K562 (cell line): ENCODE measurements at regions not wholly inside any gene's neighbourhood (a gene's known extent, or its start where the extent isn't known, plus 50 kb on each side); places are given as distances from the start of the nearest gene placed in this dataset.

ENCODE experiments used
- ATAC-seq: fragments of 200-7000 bp; cut with Tn5 transposase; 3 replicates; pipeline ENCODE4 v1.9.1; 2020; ENCODE audit warnings: moderate library complexity
- BruUV-seq: library from RNA; stranded (reverse); fragments of 400-500 nt; replicated peaks from 2 replicates; lab custom pipeline; 2021; lab: Mats Ljungman, UMichigan
- CTCF ChIA-PET: fragments of 300-600 bp; formaldehyde crosslinking; extraction: SDS; loops from one replicate; lab custom pipeline; 2021; ENCODE audit warnings: low intra/inter-chr PET ratio; lab: Yijun Ruan, JAX
- POLR2A ChIA-PET: fragments of 300-600, 350-650 bp; sonication (Branson Sonifier 250); formaldehyde crosslinking; extraction: SDS; loops from one replicate; lab custom pipeline; 2021; ENCODE audit warnings: antibody characterized with exemption, inconsistent platforms; lab: Yijun Ruan, JAX
- DNase-seq, 4 experiments: peaks; one replicate each; pipeline versions ENCODE4 v3.0.0 to v3.0.0-alpha.2; 2011 to 2018; ENCODE audit warnings: low spot score in 3 of 4, mixed read lengths in 3 of 4; ENCODE audit errors: extremely low read depth in 1 of 4
- FAIRE-seq: peaks from 2 replicates; lab custom pipeline; 2011; peaks lifted over from hg19 to GRCh38; lab: Jason Lieb, UNC
- H2AFZ ChIP-seq: 2 replicates; pipeline ENCODE4 v1.6.0; 2011; ENCODE audit warnings: low read depth, low read length, control low read depth, inconsistent platforms
- H3K27ac ChIP-seq: fragments of 200-600 bp; 3 replicates; pipeline ENCODE4 v1.8.0; 2011; ENCODE audit warnings: low read depth, mild to moderate bottlenecking, control low read depth, inconsistent platforms, low read length, moderate library complexity, mixed read lengths; ENCODE audit errors: extremely low read depth
- H3K27me3 ChIP-seq, 2 experiments: fragments of 300-600 bp in 1 of 2; 2 replicates in 1 of 2; 3 replicates in 1 of 2; pipeline versions ENCODE4 v1.6.0 to v1.8.0; 2011; ENCODE audit warnings: inconsistent platforms in 2 of 2, low read length in 2 of 2, mild to moderate bottlenecking in 1 of 2, mixed read lengths in 1 of 2, moderate library complexity in 1 of 2; ENCODE audit not compliant: control insufficient read depth in 2 of 2, insufficient read depth in 2 of 2
- H3K36me3 ChIP-seq: fragments of 300-600 bp; 3 replicates; pipeline ENCODE4 v1.8.0; 2011; ENCODE audit warnings: mild to moderate bottlenecking, low read length, inconsistent platforms; ENCODE audit not compliant: control insufficient read depth, insufficient read depth
- H3K4me1 ChIP-seq, 2 experiments: fragments of 200-600 bp in 1 of 2; replicated peaks in 1 of 2; 2 replicates in 1 of 2; 3 replicates in 1 of 2; pipeline versions ENCODE4 v1.5.1 to v1.8.0; 2011; ENCODE audit warnings: inconsistent platforms in 2 of 2, low read length in 2 of 2, mild to moderate bottlenecking in 1 of 2, mixed read lengths in 1 of 2, moderate library complexity in 1 of 2; ENCODE audit not compliant: control insufficient read depth in 2 of 2, insufficient read depth in 2 of 2
- H3K4me2 ChIP-seq: 2 replicates; pipeline ENCODE4 v1.6.1; 2011; ENCODE audit warnings: low read length, control low read depth, inconsistent platforms, mixed read lengths; ENCODE audit not compliant: insufficient read depth
- H3K4me3 ChIP-seq: fragments of 200-600 bp; sonication (generic), shearing (Covaris generic); 2 replicates; pipeline ENCODE4 v1.5.1; 2016; ENCODE audit warnings: control low read depth, inconsistent platforms
- H3K79me2 ChIP-seq: fragments of 200-600 bp; 3 replicates; pipeline ENCODE4 v1.8.0; 2011; ENCODE audit warnings: low read length, inconsistent platforms; ENCODE audit not compliant: control insufficient read depth, insufficient read depth
- H3K9ac ChIP-seq, 2 experiments: 2 replicates each; pipeline versions ENCODE4 v1.6.0 to v1.6.1; 2011; ENCODE audit warnings: low read depth in 2 of 2, low read length in 2 of 2, control low read depth in 1 of 2, inconsistent platforms in 1 of 2, mild to moderate bottlenecking in 1 of 2, mixed read lengths in 1 of 2; ENCODE audit not compliant: insufficient read depth in 1 of 2
- H3K9me1 ChIP-seq: one replicate; pipeline ENCODE4 v1.6.0; 2011; ENCODE audit warnings: inconsistent platforms, mild to moderate bottlenecking, low read length, moderate library complexity; ENCODE audit not compliant: control insufficient read depth, insufficient read depth
- H3K9me3 ChIP-seq: replicated peaks from 2 replicates; pipeline ENCODE4 v1.5.1; 2011; ENCODE audit warnings: low read depth, low read length, inconsistent platforms; ENCODE audit not compliant: control insufficient read depth, insufficient read depth
- H4K20me1 ChIP-seq: replicated peaks from 2 replicates; pipeline ENCODE4 v1.6.1; 2011; ENCODE audit warnings: low read length, inconsistent platforms, mixed read lengths; ENCODE audit not compliant: control insufficient read depth, insufficient read depth
- ARID1B ChIP-seq: fragments of 450-650 bp; IDR thresholded peaks from 2 replicates; pipeline ENCODE4 v1.6.1; 2016; ENCODE audit warnings: antibody characterized with exemption, mild to moderate bottlenecking, inconsistent platforms
- CEBPZ ChIP-seq: fragments of 150-350 bp; IDR thresholded peaks from 2 replicates; pipeline ENCODE4 v1.6.1; 2014; ENCODE audit warnings: low read depth, mild to moderate bottlenecking, low read length, borderline replicate concordance
- DPF2 ChIP-seq: fragments of 450-650 bp; IDR thresholded peaks from 2 replicates; pipeline ENCODE4 v1.6.1; 2016
- RAD21 ChIP-seq, 2 experiments: fragments of 250-450 bp in 1 of 2; fragments of 450-650 bp in 1 of 2; sonication (Bioruptor Pico) in 1 of 2; formaldehyde crosslinking in 1 of 2; IDR thresholded peaks in 1 of 2; conservative IDR thresholded peaks in 1 of 2; 2 replicates each; pipeline versions ENCODE4 v1.4.0 to v1.8.0; 2020 to 2022; ENCODE audit warnings: mild to moderate bottlenecking in 2 of 2, moderate library complexity in 1 of 2
- RCOR1 ChIP-seq, 2 experiments: IDR thresholded peaks; 2 replicates each; pipeline ENCODE4 v1.6.1; 2012; ENCODE audit warnings: low read depth in 2 of 2, low read length in 2 of 2, borderline replicate concordance in 1 of 2, improper control_type of control experiment in 1 of 2
- SMARCA5 ChIP-seq: fragments of 450-650 bp; IDR thresholded peaks from 2 replicates; pipeline ENCODE4 v1.6.1; 2016
- ZSCAN32 ChIP-seq: fragments of 450-650 bp; formaldehyde crosslinking; IDR thresholded peaks from 2 replicates; pipeline ENCODE4 v1.4.0; 2020; ENCODE audit warnings: mild to moderate bottlenecking, moderate library complexity
- WGBS: fragments of 100-300 bp; shearing (Covaris generic); methylation state at CpG from one replicate; pipeline ENCODE4 v1.1.6; 2016; ENCODE audit warnings: low coverage, mixed read lengths; ENCODE audit not compliant: insufficient coverage; ENCODE audit errors: missing lambda C conversion rate; 5-methylcytosine and 5-hydroxymethylcytosine counted together
- in situ Hi-C: fragments of 300-500 bp; cut with MboI; formaldehyde crosslinking; loops from 4 replicates; pipeline ENCODE4 v1.15.0; 2018; ENCODE audit warnings: inconsistent platforms, mixed read lengths
- intact Hi-C: fragments of 100-400 bp; cut with micrococcal nuclease; formaldehyde crosslinking; loops from 2 replicates; pipeline ENCODE4 v1.14.2; 2022
- TF ChIP-seq, protein P1 (sequence below), 2 experiments: fragments of 450-650 bp in 1 of 2; sonication (generic) in 1 of 2; formaldehyde crosslinking in 1 of 2; IDR thresholded peaks in 1 of 2; conservative IDR thresholded peaks in 1 of 2; 2 replicates each; pipeline versions ENCODE4 v1.6.1 to v1.8.1; 2016 to 2023; ENCODE audit warnings: mild to moderate bottlenecking in 2 of 2, moderate library complexity in 2 of 2, inconsistent platforms in 1 of 2, missing genetic modification reagents in 1 of 2
- TF ChIP-seq, protein P2 (sequence below): fragments of 200-800 bp; sonication (Bioruptor generic); IDR thresholded peaks from 2 replicates; pipeline ENCODE4 v1.6.1; 2017; ENCODE audit warnings: missing genetic modification characterization, missing compliant biosample characterization

GRCh38 chr10:62736168-62736546 is 68.4 kb upstream of the ADO start:
- POLR2A ChIA-PET, result no interaction called here
- Histone ChIP-seq H3K27ac (no peak overlapping the region; the same call in 2 of the 3 replicates), H3K4me3 (no peak overlapping the region), H4K20me1 (no peaks in the 10 kb centered on the region), H3K4me2 (peak overlapping the region; percentile 50), H2AFZ (peak overlapping the region; percentile 42; the same call in 1 of the 2 replicates), H3K9ac (no peak overlapping the region; a peak in 1 of 4 replicates), H3K27me3 (no peaks in the 10 kb centered on the region), H3K79me2 (no peaks in the 10 kb centered on the region), H3K4me1 (peaks cover 2 to 14% of the 10 kb centered on the region in 2 experiments; a peak in 4 of 5 replicates), H3K36me3 (no peaks in the 10 kb centered on the region), H3K9me1 (no peaks in the 10 kb centered on the region), H3K9me3 (no peaks in the 10 kb centered on the region)
- TF ChIP-seq RAD21 (CRISPR knock-in tag; conservative IDR thresholded peaks at IDR 0.05 in 1 of 2, IDR thresholded peaks at IDR 0.05 in 1 of 2) (no peak), CEBPZ (no peak), DPF2 (0 out of 2 replicates have a peak, but pooled peaks have one; percentile 15), SMARCA5 (no peak), ARID1B (0 out of 2 replicates have a peak, but pooled peaks have one; percentile 2), ZSCAN32 (CRISPR knock-in tag) (no peak), RCOR1 (IDR thresholded peaks at IDR 0.05; ENCODE audit: borderline replicate concordance in 1 of 2, low read depth in 2 of 2, low read length in 2 of 2) (no peak)
- TF ChIP-seq, protein P1, sequence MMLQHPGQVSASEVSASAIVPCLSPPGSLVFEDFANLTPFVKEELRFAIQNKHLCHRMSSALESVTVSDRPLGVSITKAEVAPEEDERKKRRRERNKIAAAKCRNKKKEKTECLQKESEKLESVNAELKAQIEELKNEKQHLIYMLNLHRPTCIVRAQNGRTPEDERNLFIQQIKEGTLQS (IDR thresholded peaks at IDR 0.05), result peak; percentile 34; the same call in 1 of the 2 replicates
- TF ChIP-seq, protein P1 (CRISPR knock-in tag; conservative IDR thresholded peaks at IDR 0.05), result no peak
- TF ChIP-seq, protein P2, sequence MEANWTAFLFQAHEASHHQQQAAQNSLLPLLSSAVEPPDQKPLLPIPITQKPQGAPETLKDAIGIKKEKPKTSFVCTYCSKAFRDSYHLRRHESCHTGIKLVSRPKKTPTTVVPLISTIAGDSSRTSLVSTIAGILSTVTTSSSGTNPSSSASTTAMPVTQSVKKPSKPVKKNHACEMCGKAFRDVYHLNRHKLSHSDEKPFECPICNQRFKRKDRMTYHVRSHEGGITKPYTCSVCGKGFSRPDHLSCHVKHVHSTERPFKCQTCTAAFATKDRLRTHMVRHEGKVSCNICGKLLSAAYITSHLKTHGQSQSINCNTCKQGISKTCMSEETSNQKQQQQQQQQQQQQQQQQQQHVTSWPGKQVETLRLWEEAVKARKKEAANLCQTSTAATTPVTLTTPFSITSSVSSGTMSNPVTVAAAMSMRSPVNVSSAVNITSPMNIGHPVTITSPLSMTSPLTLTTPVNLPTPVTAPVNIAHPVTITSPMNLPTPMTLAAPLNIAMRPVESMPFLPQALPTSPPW (CRISPR knock-in tag), result no peak
- FAIRE-seq (no peak), DNase-seq (no peak), ATAC-seq (no peak)
- 0% methylated on average over 2 of the region's 2 CpGs for WGBS
- intact Hi-C loops (loop anchor here (10.0 kb wide), 1 partner anchor 419 kb away; no protein-coding TSS in a partner anchor), in situ Hi-C loops (no loop called here)
- no TSS peak for BruUV-seq
- CTCF ChIA-PET, result no interaction called here
